ENCODE measurements at regions not wholly inside any gene's neighbourhood (a gene's known extent, or its start where the extent isn't known, plus 50 kb on each side); places are given as distances from the start of the nearest gene placed in this dataset.

- TF ChIP-seq MTA1 (CRISPR knock-in tag; IDR thresholded peaks at IDR 0.05; ENCODE audit: borderline replicate concordance) (peak; percentile 70; the same call in 1 of the 2 replicates), NAIF1 (CRISPR knock-in tag; IDR thresholded peaks at IDR 0.05; ENCODE audit: borderline replicate concordance) (no peak), ELF3 (CRISPR knock-in tag; IDR thresholded peaks at IDR 0.05) (peak; percentile 75), ZBTB38 (CRISPR knock-in tag; IDR thresholded peaks at IDR 0.05) (peak; percentile 46; the same call in 1 of the 2 replicates), REPIN1 (CRISPR knock-in tag; IDR thresholded peaks at IDR 0.05; ENCODE audit: borderline replicate concordance, low read depth) (peak; percentile 85; the same call in 1 of the 2 replicates), SSRP1 (CRISPR knock-in tag; IDR thresholded peaks at IDR 0.05) (0 out of 2 replicates have a peak, but pooled peaks have one; percentile 77), ZBTB44 (CRISPR knock-in tag; IDR thresholded peaks at IDR 0.05) (0 out of 2 replicates have a peak, but pooled peaks have one; percentile 36), JUN (CRISPR knock-in tag; IDR thresholded peaks at IDR 0.05) (peak; percentile 30; the same call in 1 of the 2 replicates), ZFP91 (CRISPR knock-in tag; IDR thresholded peaks at IDR 0.05; ENCODE audit: borderline replicate concordance) (peak; percentile 57), NFATC3 (CRISPR knock-in tag; IDR thresholded peaks at IDR 0.05) (no peak), STAG1 (CRISPR knock-in tag; IDR thresholded peaks at IDR 0.05) (peak; percentile 99), ARID3A (IDR thresholded peaks at IDR 0.05; ENCODE audit: low read depth, low read length) (peak; percentile 27; the same call in 1 of the 2 replicates), ZNF784 (CRISPR knock-in tag; IDR thresholded peaks at IDR 0.05; ENCODE audit: borderline replicate concordance) (no peak), ZSCAN21 (CRISPR knock-in tag; IDR thresholded peaks at IDR 0.05; ENCODE audit: borderline replicate concordance) (peak; percentile 21; the same call in 1 of the 2 replicates), ZNF333 (CRISPR knock-in tag; IDR thresholded peaks at IDR 0.05; ENCODE audit: borderline replicate concordance) (0 out of 2 replicates have a peak, but pooled peaks have one; percentile 77), EZH2 (conservative IDR thresholded peaks at IDR 0.05; ENCODE audit: low read depth, low read length) (peak; percentile 26; the same call in 1 of the 2 replicates), TFDP1 (CRISPR knock-in tag; IDR thresholded peaks at IDR 0.05; ENCODE audit: borderline replicate concordance) (peak; percentile 63; the same call in 1 of the 2 replicates), ZNF281 (CRISPR knock-in tag; IDR thresholded peaks at IDR 0.05; ENCODE audit: borderline replicate concordance) (no peak)
Measured at GRCh38 chr14:25132732-25133422, 82.9 kb upstream of the STXBP6 start (continued).

Measured in HepG2 (cell line).